Kidney epithelial cell (primary cell): ENCODE measurements at regions not wholly inside any gene's neighbourhood (a gene's known extent, or its start where the extent isn't known, plus 50 kb on each side); places are given as distances from the start of the nearest gene placed in this dataset.

Experiments used
- DNase-seq: peaks from one replicate; pipeline ENCODE4 v3.0.0-alpha.2; 2010; ENCODE audit warnings: low read depth
- H3K27me3 ChIP-seq: 2 replicates; pipeline ENCODE4 v1.6.0; 2011; ENCODE audit warnings: low read length; ENCODE audit not compliant: control insufficient read depth, insufficient read depth
- H3K36me3 ChIP-seq: 2 replicates; pipeline ENCODE4 v1.5.1; 2011; ENCODE audit warnings: low read length; ENCODE audit not compliant: control insufficient read depth, insufficient read depth
- H3K4me3 ChIP-seq: 2 replicates; pipeline ENCODE4 v1.5.1; 2011; ENCODE audit warnings: low read depth, mild to moderate bottlenecking, control low read depth, low read length
- CTCF ChIP-seq: IDR thresholded peaks from 2 replicates; pipeline ENCODE4 v1.5.1; 2011; ENCODE audit warnings: mild to moderate bottlenecking, moderate library complexity, low read length, control low read depth, inconsistent platforms; ENCODE audit not compliant: insufficient read depth, poor library complexity, severe bottlenecking

GRCh38 chr3:105040026-105040622 is 326.6 kb upstream of the ALCAM start:
- no peak overlapping the region for H3K4me3 ChIP-seq
- no peak for DNase-seq
- H3K36me3 ChIP-seq = no peaks in the 10 kb centered on the region
- TF ChIP-seq CTCF = no peak
- H3K27me3 ChIP-seq = no peaks in the 10 kb centered on the region

GRCh38 chr3:105042586-105042985 is 324.1 kb upstream of the ALCAM start:
- Histone ChIP-seq H3K36me3 (no peaks in the 10 kb centered on the region), H3K27me3 (no peaks in the 10 kb centered on the region), H3K4me3 (no peak overlapping the region)
- DNase-seq = no peak
- no peak for TF ChIP-seq CTCF

- Histone ChIP-seq H3K4me3 (no peak overlapping the region), H3K27me3 (no peaks in the 10 kb centered on the region), H3K36me3 (no peaks in the 10 kb centered on the region)
- no peak for DNase-seq
- no peak for TF ChIP-seq CTCF
These were observed 315.6 kb upstream of the ALCAM start for GRCh38 chr3:105051111-105051510.

- Histone ChIP-seq H3K27me3 (no peaks in the 10 kb centered on the region), H3K4me3 (no peak overlapping the region), H3K36me3 (no peaks in the 10 kb centered on the region)
- no peak for TF ChIP-seq CTCF
- DNase-seq = no peak
These were observed 314.7 kb upstream of the ALCAM start for GRCh38 chr3:105051972-105052371.

- no peaks in the 10 kb centered on the region for H3K27me3 ChIP-seq
- no peak overlapping the region for H3K4me3 ChIP-seq
- no peak for TF ChIP-seq CTCF
- H3K36me3 ChIP-seq = no peaks in the 10 kb centered on the region
- DNase-seq = no peak
These were observed 303.9 kb upstream of the ALCAM start for GRCh38 chr3:105062853-105063252.
